ENCODE measurements at regions not wholly inside any gene's neighbourhood (a gene's known extent, or its start where the extent isn't known, plus 50 kb on each side); places are given as distances from the start of the nearest gene placed in this dataset.

- H3K4me3 ChIP-seq, result no peak overlapping the region
- no peaks in the 10 kb centered on the region for H3K4me1 ChIP-seq
- no peak overlapping the region for H3K27ac ChIP-seq
- 54 to 73% (median 58%) methylated on average over 2 of the region's 2 CpGs for WGBS, 5 donors
- H3K27me3 ChIP-seq, result no peaks in the 10 kb centered on the region
- intact Hi-C loops (cut with DNase I; ENCODE audit: low total_unique reads), result no loop called here
- H3K36me3 ChIP-seq, result no peaks in the 10 kb centered on the region
- DNase-seq, result no peak
- no peaks in the 10 kb centered on the region for H3K9me3 ChIP-seq
- no peak for TF ChIP-seq POLR2AphosphoS5 (IDR thresholded peaks at IDR 0.05)
- no peak for TF ChIP-seq POLR2A (IDR thresholded peaks at IDR 0.05)
- TF ChIP-seq, protein P1, sequence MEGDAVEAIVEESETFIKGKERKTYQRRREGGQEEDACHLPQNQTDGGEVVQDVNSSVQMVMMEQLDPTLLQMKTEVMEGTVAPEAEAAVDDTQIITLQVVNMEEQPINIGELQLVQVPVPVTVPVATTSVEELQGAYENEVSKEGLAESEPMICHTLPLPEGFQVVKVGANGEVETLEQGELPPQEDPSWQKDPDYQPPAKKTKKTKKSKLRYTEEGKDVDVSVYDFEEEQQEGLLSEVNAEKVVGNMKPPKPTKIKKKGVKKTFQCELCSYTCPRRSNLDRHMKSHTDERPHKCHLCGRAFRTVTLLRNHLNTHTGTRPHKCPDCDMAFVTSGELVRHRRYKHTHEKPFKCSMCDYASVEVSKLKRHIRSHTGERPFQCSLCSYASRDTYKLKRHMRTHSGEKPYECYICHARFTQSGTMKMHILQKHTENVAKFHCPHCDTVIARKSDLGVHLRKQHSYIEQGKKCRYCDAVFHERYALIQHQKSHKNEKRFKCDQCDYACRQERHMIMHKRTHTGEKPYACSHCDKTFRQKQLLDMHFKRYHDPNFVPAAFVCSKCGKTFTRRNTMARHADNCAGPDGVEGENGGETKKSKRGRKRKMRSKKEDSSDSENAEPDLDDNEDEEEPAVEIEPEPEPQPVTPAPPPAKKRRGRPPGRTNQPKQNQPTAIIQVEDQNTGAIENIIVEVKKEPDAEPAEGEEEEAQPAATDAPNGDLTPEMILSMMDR (IDR thresholded peaks at IDR 0.05), result no peak
- no peak for TF ChIP-seq EP300 (IDR thresholded peaks at IDR 0.05)
These were observed 76.5 kb downstream of the DDIT4L start for GRCh38 chr4:100113732-100114131.

GRCh38 chr4:100113096-100113495 is 77.2 kb downstream of the DDIT4L start:
- Histone ChIP-seq H3K4me3 (no peak overlapping the region), H3K9me3 (no peaks in the 10 kb centered on the region), H3K4me1 (no peaks in the 10 kb centered on the region), H3K27me3 (no peaks in the 10 kb centered on the region), H3K36me3 (no peaks in the 10 kb centered on the region), H3K27ac (no peak overlapping the region)
- TF ChIP-seq POLR2AphosphoS5 (IDR thresholded peaks at IDR 0.05) (no peak), POLR2A (IDR thresholded peaks at IDR 0.05) (no peak), EP300 (IDR thresholded peaks at IDR 0.05) (no peak)
- TF ChIP-seq, protein P1 (IDR thresholded peaks at IDR 0.05), result no peak
- WGBS, 5 donors, result 52 to 77% (median 61%) methylated on average over 1 of the region's 1 CpG
- DNase-seq, result no peak
- intact Hi-C loops (cut with DNase I; ENCODE audit: low total_unique reads), result no loop called here

GRCh38 chr4:100109921-100110320 is 80.3 kb downstream of the DDIT4L start:
- DNase-seq, result no peak
- H3K4me1 ChIP-seq, result no peaks in the 10 kb centered on the region
- H3K4me3 ChIP-seq, result no peak overlapping the region
- H3K27ac ChIP-seq, result no peak overlapping the region
- H3K9me3 ChIP-seq, result no peaks in the 10 kb centered on the region
- TF ChIP-seq POLR2A (IDR thresholded peaks at IDR 0.05), result no peak
- no peak for TF ChIP-seq EP300 (IDR thresholded peaks at IDR 0.05)
- no peak for TF ChIP-seq POLR2AphosphoS5 (IDR thresholded peaks at IDR 0.05)
- TF ChIP-seq, protein P1 (IDR thresholded peaks at IDR 0.05), result no peak
- no peaks in the 10 kb centered on the region for H3K36me3 ChIP-seq
- intact Hi-C loops (cut with DNase I; ENCODE audit: low total_unique reads), result no loop called here
- WGBS, 5 donors, result 41 to 58% (median 52%) methylated on average over 2 of the region's 2 CpGs
- no peaks in the 10 kb centered on the region for H3K27me3 ChIP-seq

- H3K36me3 ChIP-seq, result no peaks in the 10 kb centered on the region
- no peak for DNase-seq
- intact Hi-C loops (cut with DNase I; ENCODE audit: low total_unique reads), result no loop called here
- TF ChIP-seq EP300 (IDR thresholded peaks at IDR 0.05), result no peak
- no peaks in the 10 kb centered on the region for H3K4me1 ChIP-seq
- no peaks in the 10 kb centered on the region for H3K27me3 ChIP-seq
- no peak overlapping the region for H3K27ac ChIP-seq
- no peaks in the 10 kb centered on the region for H3K9me3 ChIP-seq
- H3K4me3 ChIP-seq, result no peak overlapping the region
These were observed 81.4 kb downstream of the DDIT4L start for GRCh38 chr4:100108869-100109268.

- WGBS, 5 donors, result 37 to 57% (median 43%) methylated on average over 1 of the region's 1 CpG
- H3K9me3 ChIP-seq, result no peaks in the 10 kb centered on the region
- no peak overlapping the region for H3K27ac ChIP-seq
These were observed 83.3 kb downstream of the DDIT4L start for GRCh38 chr4:100106982-100107381.

More at GRCh38 chr4:100106982-100107381, 83.3 kb downstream of the DDIT4L start:
- Histone ChIP-seq H3K4me1 (no peaks in the 10 kb centered on the region), H3K27me3 (no peaks in the 10 kb centered on the region), H3K4me3 (no peak overlapping the region), H3K36me3 (no peaks in the 10 kb centered on the region)
- TF ChIP-seq, protein P1 (IDR thresholded peaks at IDR 0.05), result no peak
- TF ChIP-seq POLR2AphosphoS5 (IDR thresholded peaks at IDR 0.05) (no peak), POLR2A (IDR thresholded peaks at IDR 0.05) (no peak), EP300 (IDR thresholded peaks at IDR 0.05) (no peak)
- intact Hi-C loops (cut with DNase I; ENCODE audit: low total_unique reads), result no loop called here
- peak in 1 of 2 donors; percentile 30 for DNase-seq
